NCI-H510A treated with DMSO at 0.1 percent for 48 hours (cell line): ENCODE measurements at regions not wholly inside any gene's neighbourhood (a gene's known extent, or its start where the extent isn't known, plus 50 kb on each side); places are given as distances from the start of the nearest gene placed in this dataset.
A peak's percentile ranks its signal among the peaks of the same experiment; 100 is the strongest.

Source experiments
- DNase-seq: peaks from one replicate; lab custom pipeline; 2025; lab: John Stamatoyannopoulos, UW

DNA sequence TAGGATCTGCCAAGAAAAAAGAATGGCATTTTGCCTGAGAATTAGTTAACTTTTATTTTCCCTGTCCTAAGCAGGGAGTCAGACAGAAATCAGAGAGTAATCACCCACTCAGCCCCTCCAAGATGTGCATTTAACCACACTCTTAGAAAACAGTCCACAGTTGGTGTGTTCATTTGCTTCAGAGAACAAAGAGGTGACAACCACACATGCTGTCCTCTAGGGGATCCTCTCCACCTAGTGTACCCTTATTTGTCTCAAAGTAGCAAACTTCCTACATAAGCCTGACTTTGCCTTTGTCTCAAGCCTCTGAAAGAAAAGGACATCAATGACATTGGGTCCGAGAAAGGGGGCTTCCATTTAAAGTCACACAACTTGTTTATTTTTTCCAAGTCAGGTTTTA is 107.0 kb upstream of the RFC3 start:
- no peak for DNase-seq

DNA sequence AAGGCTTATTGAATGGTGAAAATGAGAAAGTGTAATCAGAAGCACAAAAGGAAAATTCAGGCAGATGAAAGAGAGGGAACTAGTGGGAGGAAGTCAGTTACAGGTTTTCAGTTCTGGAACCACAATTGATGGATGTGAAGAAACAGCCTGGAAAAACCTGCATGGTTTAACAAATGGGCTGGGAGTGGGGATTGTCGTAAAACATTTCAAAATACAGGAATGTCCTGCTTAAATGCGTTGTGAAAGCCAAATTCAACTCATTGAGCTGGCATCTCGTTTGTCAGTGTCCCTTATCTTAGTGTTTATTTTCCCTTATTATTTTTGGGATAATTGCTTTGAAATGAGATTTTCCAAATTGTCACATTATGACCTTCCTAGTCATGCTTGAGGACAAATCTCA is 106.5 kb upstream of the RFC3 start:
- DNase-seq, result no peak

DNA sequence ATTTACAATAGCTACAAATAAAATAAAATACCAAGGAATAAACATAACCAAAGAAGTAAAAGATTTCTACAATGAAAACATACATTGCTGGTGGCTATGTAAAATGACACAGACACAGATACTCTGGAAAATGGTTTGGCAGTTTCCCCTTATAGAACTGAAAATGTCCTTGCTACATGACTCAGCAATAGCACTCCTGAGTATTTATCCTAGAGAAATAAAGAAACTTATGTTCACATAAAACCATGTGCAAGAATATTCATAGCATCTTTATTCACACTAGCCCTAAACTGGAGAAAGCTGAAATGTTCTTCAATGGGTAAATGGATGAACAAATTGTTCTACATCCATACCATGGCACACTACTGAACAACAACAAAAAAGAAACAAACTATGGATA is 100.2 kb upstream of the RFC3 start:
- no peak for DNase-seq

DNA sequence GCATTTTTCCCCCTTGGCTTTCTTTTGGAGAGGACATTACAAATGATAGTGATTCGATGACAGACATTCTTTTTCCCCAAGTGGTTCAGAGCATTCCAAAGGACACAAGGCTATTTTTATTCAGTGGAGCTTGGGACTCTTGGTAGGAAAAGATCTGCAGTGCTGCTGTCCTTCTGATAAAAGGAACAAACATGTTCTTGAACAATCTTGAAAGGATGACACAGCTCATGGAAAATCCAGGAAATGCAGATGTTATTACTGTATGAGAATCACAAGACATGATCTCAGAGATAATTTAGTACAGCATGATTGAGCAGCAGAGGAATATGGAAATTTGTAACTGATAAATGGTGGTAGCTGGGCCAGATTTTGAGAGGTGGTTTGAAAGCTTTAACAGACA is 96.2 kb upstream of the RFC3 start:
- no peak for DNase-seq

DNA sequence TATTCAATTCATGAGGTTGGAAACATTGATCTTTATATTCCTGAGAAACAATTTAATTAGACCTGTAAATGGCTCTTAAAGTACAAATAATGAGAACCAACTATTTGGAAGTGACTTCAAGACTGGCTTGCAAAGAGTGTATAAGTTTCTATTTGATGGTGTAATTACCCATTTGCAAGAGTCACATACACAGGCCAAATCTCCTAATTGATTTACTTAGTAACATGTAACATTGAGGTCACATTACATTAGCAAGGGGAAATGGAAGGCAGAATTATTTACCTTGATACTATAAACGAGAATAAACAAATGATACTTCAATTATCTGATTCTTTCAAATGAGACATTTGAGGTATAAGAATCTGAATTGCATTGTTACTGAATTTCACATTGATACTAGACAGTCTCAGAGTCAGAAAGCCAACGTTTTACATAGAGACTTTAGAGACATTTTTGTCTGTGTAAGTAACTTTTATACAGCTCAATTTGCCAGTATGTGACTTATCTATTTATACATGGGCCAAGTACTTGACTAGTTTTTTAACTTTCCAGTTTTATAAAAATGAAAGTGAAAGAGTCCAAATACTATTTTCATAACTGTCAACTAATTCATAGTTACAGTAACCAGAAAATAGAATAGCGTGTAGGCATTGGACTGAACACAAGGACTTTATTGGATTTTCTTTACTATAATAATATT is 95.6 kb upstream of the RFC3 start:
- DNase-seq, result no peak

DNA sequence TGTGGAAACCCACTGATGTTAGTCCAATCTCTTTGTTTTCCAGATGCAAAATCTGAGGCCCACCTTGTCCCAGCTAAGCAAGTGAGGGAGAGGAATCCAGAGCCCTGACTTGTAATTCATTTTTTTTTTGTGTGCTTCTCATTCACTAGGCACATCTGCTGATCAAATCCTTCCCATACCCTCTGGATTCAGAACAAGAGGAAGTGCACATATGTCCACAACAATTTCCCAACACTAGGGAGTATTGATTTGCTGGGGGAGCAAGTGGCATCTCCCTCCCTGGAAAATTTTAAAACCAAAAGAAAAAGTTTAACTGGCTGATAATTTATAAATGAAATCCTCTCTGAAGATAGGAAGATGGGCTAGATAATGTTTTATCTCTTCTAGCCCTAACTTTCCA is 94.6 kb upstream of the RFC3 start:
- no peak for DNase-seq

DNA sequence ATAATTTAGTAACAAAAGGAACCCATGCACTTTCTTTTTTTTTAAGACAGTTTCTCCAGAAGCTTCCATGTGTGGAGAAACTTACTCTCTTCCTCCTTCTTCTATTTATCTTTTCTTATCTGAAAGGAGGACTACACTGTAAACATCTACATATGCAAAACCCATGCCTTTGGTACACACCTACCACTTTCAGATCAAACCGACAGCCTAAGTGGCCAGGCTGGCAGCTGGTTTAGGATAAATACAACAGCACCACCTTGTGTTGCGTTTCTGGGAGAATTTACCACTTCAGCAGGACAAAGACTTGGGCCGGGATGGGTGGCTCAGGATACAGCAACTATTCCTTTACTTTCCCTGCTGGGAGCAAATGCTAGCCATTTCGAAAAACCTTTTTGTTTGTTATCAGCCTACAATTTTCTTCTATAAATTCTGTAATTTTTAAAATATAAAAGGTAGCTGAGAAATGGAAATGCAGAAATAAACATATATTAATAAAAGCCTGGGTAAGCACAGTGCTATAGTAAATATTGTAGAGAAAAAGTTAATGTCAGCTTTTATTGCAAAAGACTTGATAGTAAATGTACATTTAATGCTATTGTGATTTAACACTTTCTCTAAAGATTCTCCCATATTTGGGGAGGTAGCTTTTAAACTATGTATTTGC is 94.0 kb upstream of the RFC3 start:
- peak; percentile 66 for DNase-seq

DNA sequence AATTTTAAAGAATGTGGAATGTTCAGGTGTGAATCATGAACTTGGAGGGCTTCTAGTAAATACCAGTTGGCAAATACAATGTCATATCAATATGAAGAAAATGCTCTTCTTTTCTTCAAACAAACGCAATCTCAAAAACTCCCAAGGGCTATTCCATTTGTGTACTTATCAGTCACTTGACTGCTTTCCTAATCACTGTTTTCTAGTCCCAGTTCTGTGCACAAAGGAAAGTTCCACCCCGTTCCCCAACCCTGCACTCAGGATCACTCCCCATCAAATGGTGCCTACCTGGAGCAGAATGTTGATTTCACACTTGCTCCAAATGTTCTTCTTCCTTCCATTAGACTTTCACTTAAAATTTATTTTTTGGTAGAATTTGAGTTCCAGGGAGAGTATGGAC is 92.6 kb upstream of the RFC3 start:
- DNase-seq, result no peak

DNA sequence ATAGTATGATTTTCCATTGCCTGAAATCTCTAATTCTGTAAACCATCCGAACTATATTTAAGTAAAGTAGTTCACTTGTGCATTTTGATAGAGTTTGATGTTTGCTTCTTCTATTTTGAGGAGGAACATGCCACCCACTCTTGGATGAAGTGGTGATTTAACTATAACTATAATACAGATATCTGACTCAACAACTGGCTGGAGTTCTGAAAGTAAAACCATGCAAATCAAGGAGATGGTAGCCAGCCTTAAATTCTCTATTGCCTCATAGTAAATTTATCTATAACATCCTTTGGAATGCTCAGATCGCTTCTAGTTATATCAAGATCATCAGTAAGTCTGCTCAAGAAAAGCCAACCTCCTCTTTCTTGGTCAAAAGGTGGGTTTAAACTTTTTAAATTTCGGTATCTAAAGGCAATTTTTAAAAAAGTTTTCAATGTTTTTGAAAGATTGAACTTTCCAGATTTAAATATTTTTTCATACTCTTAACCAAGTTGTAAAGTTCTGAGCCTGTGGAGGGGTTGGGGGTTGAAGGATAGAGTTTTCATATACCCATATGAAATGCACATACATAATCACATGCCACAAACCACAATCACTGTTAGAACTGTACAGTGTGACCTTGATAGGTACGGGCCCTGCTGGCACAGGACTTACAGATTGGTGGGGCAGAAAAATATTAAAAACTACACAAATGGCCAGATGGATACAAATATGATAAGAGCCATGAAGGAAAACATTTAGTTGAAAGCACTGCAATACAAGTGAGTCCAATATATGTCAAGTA is 90.5 kb upstream of the RFC3 start:
- DNase-seq, result no peak

DNA sequence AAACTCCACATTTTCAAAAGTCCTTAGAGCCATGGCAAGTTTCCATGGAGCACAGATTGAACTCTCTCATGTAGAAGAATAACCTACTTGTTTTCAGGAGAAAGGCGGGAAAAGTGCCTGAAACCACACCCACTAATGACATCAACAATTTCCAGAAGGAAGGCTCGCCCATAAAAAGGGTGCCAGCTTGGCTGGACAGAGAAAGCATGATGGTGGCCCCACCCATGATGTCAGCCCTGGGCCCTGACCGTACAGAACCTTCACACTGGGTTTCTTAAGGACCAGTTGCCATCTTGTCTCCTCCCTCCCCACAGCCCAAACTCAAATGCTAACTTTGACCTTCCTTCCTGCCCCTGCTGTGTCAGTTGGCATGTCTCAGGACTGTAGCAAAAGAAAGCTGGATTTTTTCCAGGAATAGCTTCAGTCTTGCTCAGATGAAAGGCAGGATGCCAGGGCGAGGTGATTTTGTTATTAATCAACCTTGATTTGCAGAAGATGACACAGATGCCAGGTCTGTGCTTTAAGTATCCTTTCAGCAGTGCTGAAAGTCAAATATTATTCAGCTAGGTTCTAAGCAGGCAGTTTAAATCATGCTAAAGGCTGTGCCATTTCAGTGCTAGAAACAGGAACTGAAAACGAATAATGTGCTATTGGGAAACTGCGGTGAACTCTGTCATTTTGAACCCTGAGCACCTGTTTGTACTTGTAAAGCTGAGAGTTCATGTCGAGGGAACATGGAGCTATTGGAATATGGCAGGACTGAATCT is 89.5 kb upstream of the RFC3 start:
- DNase-seq, result no peak

DNA sequence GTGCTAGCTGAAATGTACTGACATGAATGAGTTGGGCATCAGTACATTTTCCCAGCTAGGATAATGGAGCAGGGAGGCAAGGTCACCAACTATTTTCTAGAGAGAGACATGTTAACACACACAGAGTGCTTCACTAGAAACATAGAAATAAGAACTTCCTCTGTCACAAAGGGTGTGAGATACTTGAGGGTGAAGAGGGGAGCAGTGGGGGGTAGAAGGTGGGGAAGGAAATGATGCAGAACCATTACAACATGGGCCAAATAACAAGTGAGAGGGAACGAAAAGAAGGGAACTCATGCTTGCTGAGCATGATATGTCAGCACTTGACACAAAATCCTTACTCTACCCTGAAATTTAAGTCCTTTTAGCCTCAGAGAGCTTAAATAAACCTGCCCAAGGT is 87.8 kb upstream of the RFC3 start:
- no peak for DNase-seq

DNA sequence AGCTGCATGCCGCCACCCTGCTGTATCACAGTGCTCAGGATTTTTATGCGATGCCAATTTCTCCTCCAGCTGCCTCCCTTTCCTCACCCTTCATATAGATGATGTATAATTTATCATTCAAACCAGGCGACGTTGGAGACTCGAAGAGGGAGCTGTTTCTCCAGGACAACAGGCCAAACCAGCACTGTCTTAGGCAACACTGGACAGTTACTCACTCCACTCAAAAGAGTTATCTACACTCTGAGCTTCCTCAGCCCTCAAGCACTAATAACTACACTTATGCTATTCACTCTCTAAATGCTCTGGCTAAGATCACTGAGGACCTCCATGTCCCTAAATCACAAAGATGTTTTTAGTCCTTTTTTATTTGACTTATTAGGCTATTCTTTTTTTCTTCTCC is 87.3 kb upstream of the RFC3 start:
- DNase-seq, result no peak

DNA sequence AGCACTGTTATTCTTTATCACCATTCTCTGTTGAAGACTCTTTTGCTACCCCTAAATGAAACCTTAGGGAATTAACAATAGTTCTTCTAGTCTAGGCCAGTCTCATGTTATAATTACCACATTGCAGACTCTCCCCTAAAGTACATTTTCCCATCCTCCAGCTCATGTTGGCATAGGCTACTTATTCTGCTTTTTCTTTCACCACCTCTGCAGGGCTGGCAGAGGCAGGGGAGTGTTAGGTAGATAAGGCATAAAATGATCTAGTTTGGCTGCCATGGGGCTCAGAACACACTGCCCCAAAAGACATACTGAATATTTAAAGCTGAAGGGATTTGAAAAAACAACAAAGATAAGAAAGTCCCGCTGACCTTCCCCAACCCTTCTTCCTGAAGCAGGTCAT is 82.7 kb upstream of the RFC3 start:
- DNase-seq, result no peak

DNA sequence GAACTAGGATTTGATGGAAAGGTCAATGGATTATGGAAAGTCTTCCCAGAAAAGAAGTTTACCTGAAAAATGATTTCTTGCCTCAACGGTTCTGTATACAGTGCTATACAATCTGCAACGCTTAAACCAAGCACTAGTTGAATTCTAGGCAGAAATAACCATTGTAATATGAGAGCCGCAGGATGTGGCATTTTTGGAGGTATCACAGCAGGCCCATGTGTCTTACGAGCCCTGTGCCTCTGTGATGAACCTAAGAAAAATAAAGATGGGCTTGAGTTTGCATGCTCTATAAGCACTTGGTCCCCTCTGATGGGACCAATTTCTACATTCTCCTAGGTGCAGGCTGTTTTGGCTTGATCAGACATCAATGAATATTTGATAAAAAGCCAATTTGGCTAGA is 78.7 kb upstream of the RFC3 start:
- DNase-seq, result no peak

DNA sequence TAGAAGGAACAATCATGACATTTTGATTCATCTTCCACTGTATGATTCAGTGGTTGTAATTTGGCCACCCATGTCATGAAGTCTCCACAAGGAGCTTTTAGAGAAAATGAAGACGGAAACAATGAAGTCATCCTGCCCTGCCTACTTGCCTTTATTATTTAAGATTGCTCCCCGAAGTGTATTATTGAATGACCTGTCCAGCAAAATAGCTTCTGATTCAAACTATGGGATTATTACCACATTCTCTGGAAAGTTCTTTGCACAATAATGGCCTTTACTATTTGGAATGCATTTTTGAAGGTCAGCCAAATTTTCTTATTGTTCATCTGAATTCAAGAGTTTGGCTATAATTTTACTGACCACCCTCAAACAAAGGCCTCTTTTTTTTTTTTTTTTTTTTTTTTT is 77.8 kb upstream of the RFC3 start:
- DNase-seq, result no peak

DNA sequence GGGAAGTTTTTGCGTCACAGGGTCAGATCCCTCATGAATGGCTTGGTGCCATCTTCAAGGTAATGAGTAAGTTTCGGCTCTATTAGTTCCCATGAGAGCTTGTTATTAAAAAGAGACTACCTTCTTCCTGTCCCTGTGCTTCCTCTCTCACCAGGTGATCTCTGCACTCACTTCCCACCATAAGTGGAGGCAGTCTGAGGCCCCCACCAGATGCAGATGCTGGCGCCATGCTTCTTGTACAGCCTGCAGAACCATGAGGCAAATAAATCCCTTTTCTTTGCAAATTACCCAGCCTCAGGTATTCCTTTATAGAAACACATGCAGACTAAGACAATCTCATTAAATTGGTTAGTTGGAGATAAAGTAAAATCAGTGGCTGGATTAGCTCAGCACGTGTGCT is 75.6 kb upstream of the RFC3 start:
- DNase-seq, result no peak

DNA sequence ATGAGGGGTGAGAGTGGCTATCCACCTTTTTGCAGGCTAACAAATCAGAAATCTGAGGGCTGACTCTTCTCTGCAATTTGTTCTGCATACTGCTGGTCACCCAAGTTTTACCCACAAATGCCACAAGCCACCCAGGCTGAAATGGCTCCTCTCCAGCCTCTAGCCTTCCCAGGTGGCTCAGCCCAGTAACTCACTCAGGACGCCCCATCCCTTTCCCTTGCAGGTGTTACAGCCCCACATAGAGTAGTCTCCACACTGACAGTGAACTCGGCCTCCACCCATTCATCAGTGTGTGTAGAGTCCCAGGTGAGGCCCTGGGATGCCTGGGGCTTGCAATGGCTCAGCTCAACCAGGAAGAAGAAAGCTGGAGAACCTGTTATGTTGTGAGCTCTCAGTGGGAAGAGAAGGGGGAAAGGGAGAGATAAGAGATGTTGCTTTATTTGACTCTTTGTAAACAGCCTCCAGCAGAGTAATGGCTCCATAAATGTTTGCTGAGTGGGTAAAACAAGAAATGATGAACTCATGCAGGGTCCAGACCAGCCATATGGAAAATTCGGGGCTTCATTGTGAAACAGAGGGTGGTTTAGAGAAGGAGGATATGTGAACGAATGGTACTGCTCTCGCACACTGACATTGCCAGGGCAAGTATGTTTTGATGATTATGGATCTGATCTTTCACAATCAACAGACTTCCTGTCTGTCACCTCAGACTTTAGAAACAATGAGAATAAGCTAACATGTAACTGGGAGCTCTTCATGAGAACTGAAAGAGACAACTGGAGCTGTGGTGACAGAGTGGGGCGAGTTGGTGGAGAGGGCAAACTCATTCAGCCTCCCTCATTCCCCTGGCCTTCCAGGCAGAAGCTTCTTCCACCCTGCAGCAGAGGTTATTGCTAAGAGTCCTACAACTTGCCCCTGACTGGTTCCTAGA is 74.2 kb upstream of the RFC3 start:
- DNase-seq, result no peak

DNA sequence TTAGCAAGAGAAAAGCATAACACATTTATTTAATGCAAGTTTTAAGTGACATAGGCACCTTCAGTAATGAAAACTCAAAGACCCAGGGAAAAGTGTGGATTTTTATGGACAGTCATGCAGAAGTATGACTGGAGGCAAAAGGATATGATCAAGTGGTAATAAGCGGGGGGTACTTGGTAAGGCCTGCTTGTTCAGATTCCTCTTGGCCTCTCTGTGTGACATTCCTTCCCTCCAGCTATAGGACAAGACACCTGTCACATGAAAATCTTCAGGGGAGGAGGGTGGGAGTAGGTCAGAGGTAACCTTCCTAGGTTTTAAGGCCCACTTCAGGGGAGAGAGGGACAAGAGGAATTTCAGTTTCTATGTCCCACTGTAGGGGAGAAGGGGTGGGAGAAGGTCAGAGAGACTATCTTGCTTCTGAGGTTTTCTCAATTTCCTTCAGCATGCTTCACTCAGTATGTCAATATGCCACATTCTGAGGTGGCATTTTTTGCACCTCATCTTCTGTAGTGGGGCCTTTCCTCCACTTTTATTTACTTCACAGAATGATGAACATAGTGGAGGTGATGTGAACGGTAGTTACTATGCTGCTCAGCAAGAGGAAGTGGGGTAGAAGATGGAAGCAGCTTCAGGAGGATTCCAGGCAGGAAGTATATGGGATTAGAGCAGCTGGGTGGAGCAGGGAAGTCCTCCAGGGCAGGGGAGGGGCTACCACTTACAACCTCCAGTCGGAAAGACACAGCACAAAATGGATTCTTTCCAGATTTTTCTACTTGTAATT is 73.2 kb upstream of the RFC3 start:
- DNase-seq, result peak; percentile 7

DNA sequence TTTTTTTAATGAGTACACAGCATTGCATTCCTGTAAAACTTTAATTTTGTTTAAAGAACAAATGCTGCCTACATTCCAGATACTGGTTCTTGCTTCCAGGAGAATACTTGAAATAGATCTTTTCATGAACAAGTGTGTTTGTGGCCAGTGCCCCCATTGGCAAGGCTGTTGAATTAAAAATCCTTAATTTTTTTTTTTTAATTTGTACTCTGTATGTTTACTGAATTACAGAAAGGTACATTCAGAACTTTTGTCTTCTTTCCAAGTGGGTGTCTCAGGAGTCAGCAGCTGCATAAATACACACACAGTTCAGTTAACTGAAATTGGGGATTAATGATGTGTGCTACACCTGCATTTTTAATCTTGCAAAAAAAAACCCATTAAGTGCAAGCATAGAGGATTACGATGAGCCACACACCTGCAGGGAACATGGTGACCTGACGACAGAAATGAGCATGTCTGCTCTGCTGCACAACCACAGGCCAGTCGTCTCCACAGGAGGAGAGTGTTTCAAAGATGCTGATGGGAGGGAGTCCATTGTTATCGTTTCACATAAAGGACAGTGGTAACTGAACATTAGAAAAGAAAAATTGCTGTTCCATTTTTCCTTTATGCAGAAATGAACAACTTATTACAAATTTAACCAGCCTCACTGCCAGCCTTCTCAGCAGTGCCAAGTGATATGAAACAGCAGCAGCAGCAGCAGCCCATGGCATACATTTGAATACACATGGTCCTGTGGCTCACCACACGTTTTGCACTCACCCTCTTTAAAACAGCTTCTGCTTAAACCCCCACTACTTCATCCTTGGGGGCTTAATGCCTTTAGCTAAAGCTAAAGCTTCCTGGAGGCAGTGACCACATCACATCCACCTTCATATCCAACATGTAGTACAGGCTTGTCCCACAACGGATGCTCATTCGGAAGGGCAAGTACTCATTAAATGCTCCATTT is 72.3 kb upstream of the RFC3 start:
- DNase-seq, result no peak

DNA sequence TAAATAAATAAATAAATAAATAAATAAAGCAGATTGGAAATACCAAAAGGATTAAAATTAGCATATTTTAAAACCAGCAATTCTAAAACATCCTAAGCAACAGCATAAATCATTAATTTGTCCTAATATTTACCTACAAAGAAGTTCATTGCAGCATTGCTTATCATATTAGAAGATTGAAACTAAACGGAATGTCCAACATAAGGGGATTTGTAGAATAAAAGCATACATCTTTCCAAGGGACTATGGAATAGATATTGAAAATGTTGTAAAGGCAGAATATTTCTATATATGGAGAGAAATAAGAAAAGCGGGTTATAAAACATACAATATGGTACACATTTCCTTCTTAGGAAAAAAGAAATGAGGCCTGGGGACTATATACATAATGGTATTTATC is 71.1 kb upstream of the RFC3 start:
- DNase-seq, result no peak
